Skin epidermis (tissue), 12 donors: ENCODE measurements at regions not wholly inside any gene's neighbourhood (a gene's known extent, or its start where the extent isn't known, plus 50 kb on each side); places are given as distances from the start of the nearest gene placed in this dataset.

Experiments
- H3K27ac ChIP-seq, 21 experiments: fragments of 200-600 bp; sonication (generic) in 11 of 21; one replicate each; pipeline ENCODE4 v1.5.0; 2020; ENCODE audit warnings: mild to moderate bottlenecking in 3 of 21, inconsistent platforms in 2 of 21, moderate library complexity in 2 of 21
- H3K4me3 ChIP-seq, 7 experiments: fragments of 200-600 bp; sonication (generic) in 2 of 7; one replicate each; pipeline ENCODE4 v1.5.0; 2020; ENCODE audit warnings: inconsistent platforms in 2 of 7, mild to moderate bottlenecking in 2 of 7, moderate library complexity in 1 of 7

- H3K27ac ChIP-seq = no peak overlapping the region
Observed at GRCh38 chr10:107913317-107914294, 749.1 kb upstream of the SORCS1 start.

DNA sequence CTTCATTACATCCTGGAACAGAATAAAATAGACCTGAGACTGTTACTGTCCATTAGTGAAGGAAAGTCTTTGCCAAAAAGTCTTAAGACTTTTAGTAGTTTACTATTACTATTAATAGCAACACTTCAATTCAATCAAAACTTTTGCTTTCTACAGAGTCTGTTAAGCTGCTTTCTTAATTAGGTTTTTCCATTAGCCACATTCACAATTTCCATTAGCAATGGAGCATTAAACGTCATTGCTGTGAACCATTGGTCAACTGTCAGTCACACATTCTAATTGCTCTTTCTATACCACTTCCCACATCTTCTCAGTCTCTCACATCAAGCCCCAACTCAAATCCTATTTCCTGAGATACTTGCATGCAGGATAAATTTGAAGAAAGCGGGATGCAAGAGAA is 736.6 kb upstream of the SORCS1 start:
- Histone ChIP-seq H3K4me3 (no peak overlapping the region), H3K27ac (no peak overlapping the region)

More at GRCh38 chr10:107913317-107914294, 749.1 kb upstream of the SORCS1 start:
- peak overlapping the region in 1 of 7 experiments; percentile 38 for H3K4me3 ChIP-seq

- Histone ChIP-seq H3K27ac (no peak overlapping the region), H3K4me3 (no peak overlapping the region)
Observed at GRCh38 chr10:107900131-107900530, 735.6 kb upstream of the SORCS1 start.

- Histone ChIP-seq H3K4me3 (no peak overlapping the region), H3K27ac (no peak overlapping the region)
Observed at GRCh38 chr10:107899502-107900062, 735.1 kb upstream of the SORCS1 start.

DNA sequence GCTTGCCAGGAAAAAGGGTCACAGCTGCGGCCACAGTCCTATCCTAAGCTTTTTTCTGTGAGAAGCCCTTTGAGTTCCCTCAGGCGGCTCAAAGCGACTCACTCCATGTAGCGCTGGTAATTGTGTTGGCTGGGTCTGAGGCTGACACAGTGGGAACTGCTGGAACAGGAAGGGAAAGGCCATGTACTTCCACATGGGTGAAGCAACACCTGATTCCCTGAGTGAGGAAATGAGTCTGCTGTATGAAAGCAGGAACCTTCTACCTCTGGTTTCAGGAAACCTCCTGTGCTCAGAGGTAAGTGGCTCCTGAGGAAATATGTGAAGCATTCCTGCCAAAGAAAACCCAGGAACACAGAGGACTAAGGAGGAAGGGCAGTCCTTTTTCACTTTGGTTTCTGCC is 734.6 kb upstream of the SORCS1 start:
- Histone ChIP-seq H3K27ac (no peak overlapping the region), H3K4me3 (no peak overlapping the region)

- Histone ChIP-seq H3K4me3 (no peak overlapping the region), H3K27ac (no peak overlapping the region)
Observed at GRCh38 chr10:107898392-107898791, 733.9 kb upstream of the SORCS1 start.

DNA sequence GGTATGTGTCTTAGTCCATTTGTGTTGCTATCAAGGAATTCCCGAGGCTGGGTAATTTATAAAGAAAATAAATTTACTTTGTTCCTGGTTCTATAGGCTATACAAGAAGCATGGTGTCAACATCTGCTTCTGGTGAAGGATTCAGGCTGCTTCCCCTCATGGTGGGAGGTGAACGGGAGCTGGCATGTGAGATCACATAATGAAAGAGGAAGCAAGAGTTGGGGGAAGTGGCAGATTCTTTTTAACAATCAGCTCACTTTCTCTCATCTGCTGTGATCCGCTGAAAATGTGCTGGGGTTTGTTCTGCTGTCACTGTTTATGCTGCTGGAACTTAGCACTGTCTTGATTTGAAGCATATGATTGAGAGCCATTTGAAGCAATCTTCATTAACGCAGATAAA is 730.0 kb upstream of the SORCS1 start:
- H3K4me3 ChIP-seq = no peak overlapping the region

DNA sequence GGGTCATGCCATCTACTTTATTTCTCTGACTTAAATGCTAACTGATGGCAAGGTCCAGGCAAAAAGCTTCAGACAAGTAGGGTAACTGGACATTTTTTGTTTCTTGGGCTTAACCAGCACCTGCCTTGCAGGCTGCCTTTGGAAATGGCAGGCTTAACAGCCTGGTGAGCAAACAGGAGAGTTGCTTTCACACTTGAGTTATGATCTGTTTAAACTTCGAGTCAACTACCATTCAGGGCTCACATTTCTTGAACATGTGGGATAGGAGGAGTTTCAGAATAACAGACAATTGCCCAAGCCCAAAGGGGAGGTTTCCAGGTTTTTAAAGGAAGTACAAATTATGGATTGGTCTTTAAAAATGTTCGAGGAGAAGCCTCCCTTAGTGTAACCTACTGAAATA is 724.6 kb upstream of the SORCS1 start:
- Histone ChIP-seq H3K4me3 (no peak overlapping the region), H3K27ac (no peak overlapping the region)

More for the DNA sequence above, 730.0 kb upstream of the SORCS1 start:
- H3K27ac ChIP-seq = no peak overlapping the region

GRCh38 chr10:107880185-107880584 is 715.7 kb upstream of the SORCS1 start:
- Histone ChIP-seq H3K27ac (no peak overlapping the region), H3K4me3 (no peak overlapping the region)

GRCh38 chr10:107873007-107873406 is 708.5 kb upstream of the SORCS1 start:
- Histone ChIP-seq H3K27ac (no peak overlapping the region), H3K4me3 (no peak overlapping the region)

DNA sequence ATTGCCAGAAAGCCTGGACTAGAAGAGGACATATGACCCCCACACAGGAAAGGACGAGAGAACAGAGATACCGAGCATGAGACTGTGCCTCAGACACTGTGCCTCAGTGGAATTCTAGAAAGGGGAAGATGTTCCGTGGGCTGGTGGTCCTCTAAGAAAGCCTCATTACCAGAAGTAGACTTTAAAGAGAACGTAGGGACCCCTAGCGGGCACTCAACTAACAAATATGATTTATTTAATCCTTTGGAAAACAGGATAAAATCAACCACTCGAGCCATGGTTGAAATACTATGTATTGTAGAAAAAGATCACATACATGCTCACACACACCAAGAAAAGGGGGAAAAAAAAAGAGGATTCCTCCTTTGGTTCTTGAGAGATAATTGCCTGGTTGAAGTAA is 701.2 kb upstream of the SORCS1 start:
- Histone ChIP-seq H3K4me3 (no peak overlapping the region), H3K27ac (no peak overlapping the region)

GRCh38 chr10:107859065-107859464 is 694.6 kb upstream of the SORCS1 start:
- H3K27ac ChIP-seq = no peak overlapping the region
- H3K4me3 ChIP-seq = no peak overlapping the region

DNA sequence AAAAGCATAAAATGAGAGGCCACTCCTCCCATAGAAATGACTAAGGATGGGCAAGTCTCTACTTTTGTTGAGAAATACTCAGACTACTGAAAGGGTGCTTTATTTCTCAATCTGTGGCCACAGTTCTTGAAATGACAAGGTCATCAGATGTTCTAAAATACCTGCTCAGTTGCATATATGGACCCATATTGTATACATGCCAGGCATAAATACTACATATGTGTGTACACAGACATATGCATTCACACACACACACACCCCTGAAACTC is 691.5 kb upstream of the SORCS1 start:
- Histone ChIP-seq H3K4me3 (no peak overlapping the region), H3K27ac (no peak overlapping the region)

DNA sequence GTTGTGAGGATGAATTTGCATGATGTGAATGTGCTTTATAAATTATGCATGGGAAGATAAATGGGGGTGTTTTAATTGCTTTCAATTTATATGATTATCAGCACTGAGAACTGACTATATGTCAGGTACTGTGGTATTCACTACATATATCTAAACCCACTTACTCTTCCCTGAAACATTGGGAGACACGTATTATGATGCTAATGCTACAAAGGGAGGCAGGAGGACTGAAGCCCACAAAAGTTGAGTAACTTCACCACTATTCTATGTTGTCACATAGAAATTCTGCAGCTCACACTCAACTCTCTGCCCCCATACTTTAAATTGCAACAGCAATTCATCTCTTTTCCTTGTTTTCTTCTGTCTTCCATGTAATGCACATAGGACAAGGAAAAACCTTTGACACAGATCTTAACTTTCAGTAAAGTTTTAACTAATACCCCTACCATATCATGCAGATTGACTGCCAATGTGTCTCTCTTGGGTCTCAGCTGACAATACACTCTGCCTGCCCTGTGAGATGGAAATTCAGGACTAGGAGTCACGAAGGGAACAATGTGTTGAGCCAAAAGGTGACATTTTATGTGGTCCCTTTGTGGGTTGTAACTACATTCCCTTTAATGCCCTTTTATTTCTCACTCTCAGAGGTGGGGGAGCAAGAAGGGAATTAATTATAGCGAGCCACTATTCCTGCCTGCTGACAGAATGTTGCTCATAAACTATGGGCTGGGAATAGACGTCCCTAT is 691.0 kb upstream of the SORCS1 start:
- no peak overlapping the region for H3K4me3 ChIP-seq
- H3K27ac ChIP-seq = no peak overlapping the region

DNA sequence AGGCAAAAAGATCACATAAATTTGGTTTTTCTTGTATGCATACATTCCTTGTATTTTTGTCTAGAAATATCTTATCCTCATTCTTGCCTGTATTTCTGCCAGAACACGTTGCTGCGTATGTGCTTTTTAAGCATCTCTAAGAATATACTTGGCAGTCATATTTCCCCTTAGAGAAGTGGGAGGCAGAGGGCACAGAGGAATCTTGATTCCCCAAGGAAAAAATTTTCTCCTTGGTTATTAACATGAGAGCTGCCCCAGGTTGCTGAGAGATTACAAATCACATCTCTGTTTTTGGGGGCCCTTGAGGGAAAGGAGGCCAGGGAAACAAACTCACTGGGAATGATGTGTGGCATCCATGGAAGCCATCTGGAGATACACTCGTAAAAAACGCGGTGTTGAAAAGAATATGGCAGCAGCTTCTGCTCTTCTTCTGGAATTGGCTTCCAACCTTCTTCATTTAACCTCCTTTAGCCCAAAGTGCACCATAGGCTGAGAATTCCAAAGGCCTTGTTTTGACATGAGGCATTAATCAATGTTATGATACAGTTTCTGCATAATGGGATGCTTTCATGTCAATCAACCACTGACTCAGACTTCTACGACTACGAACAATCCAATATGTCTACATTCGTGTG is 684.3 kb upstream of the SORCS1 start:
- no peak overlapping the region for H3K4me3 ChIP-seq
- no peak overlapping the region for H3K27ac ChIP-seq

GRCh38 chr10:107847620-107848019 is 683.1 kb upstream of the SORCS1 start:
- Histone ChIP-seq H3K4me3 (no peak overlapping the region), H3K27ac (no peak overlapping the region)

- H3K4me3 ChIP-seq = no peak overlapping the region
- no peak overlapping the region for H3K27ac ChIP-seq
Observed at GRCh38 chr10:107834706-107835105, 670.2 kb upstream of the SORCS1 start.

DNA sequence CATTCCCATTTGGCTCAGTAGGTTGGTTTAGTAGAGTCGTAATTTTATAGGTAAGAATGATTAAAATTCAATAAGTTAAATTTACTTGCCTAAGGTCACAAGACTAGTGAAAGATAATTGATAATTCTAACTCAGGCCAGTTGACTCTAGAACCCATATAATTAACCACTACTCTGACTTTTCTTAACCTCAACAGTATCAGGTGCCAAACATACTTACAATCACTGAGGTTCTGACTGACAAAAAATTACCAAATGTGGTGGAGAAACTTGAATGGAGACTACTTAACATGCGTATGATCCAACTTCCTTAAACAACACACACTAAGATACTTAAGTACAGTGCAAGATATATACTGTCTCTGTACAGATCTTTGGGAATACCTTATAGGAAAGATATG is 667.3 kb upstream of the SORCS1 start:
- Histone ChIP-seq H3K27ac (no peak overlapping the region), H3K4me3 (no peak overlapping the region)

DNA sequence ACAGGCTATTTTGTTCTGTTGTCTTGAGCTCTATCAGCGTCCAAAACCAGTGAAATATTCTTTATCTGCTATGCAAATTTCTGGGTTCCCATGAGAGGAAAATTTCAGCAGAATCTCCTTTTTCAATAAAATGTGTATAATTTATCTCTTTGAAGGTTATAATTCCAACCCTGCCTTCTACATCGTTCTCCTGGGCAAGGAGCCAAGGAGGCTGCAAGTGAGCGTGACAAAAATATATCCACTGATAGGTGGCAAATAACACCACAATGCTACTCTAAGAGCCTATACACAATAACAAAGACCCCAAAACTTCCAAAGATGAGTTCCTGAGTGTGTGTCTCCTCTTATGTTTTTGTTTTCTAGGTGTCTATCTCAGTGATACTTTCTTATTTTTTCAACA is 664.7 kb upstream of the SORCS1 start:
- no peak overlapping the region for H3K4me3 ChIP-seq
- no peak overlapping the region for H3K27ac ChIP-seq

DNA sequence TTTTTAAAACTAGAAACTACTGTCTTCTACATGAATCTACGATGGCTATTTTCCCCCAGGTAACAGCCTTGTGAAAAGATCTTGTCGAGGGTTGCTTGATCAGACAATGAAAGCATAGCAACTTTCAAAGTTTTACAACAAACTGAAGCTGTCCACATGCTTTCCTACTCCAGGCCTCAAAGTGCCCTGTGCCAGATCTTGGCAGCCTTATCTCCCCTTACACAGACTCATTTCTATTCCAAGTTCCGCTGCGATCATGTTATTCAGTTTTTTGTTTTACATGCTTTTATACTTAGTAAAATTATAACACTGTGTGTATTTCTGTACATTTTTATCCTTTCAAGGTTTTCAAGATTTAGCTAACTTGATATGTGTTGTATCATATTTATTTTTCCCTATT is 661.7 kb upstream of the SORCS1 start:
- Histone ChIP-seq H3K4me3 (no peak overlapping the region), H3K27ac (no peak overlapping the region)
